ENCODE measurements at regions not wholly inside any gene's neighbourhood (a gene's known extent, or its start where the extent isn't known, plus 50 kb on each side); places are given as distances from the start of the nearest gene placed in this dataset.
"Not testable (repeated sequence)": the region's sequence is repeated elsewhere in the genome, so short reads cannot be mapped to it uniquely, and the experiment has no call there.

DNA sequence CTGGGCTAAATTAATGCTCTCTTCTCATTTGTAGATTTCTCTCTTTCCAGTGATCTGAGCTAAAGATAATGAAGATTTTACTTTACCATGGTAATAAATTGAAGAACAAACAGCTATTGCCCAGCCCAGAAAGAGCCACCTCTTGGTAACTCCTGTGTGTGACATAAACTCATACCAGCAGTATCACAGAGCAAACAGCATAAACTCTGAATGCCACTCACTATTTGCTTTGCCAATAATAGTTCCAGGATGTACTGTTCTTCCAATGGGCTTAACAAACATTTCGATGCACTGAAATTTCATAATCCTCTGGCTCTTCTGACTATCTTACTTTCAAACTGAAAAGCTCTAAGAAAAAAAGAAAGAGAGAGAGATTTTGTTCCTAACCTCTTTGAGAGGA lies 69.8 kb upstream of the RASEF start:
- peak in 1 of 2 donors; percentile 68 for ATAC-seq

DNA sequence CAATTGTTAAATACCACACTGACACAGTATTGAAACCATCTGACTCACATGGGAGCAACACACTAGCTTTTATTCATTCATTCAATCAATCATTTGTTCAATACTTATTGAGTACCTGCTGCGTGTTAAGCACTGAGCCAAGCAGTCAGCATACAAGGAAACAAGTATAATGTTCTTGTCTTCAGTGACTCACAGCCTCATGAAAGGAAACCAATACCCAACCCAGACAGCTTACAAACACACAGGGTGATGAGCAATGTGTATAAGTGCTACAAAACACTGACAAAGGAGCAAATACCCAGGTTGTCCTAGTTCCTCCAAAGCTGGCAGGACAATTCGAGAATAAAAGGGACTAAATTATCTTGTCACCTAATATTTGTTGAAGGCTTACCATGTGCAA lies 67.6 kb upstream of the RASEF start:
- in situ Hi-C loops (cut with MboI; ENCODE audit: low sequenced_read_pairs in 4 of 4): no loop called here

More for the DNA sequence above, 69.8 kb upstream of the RASEF start:
- TF ChIP-seq, protein P1, sequence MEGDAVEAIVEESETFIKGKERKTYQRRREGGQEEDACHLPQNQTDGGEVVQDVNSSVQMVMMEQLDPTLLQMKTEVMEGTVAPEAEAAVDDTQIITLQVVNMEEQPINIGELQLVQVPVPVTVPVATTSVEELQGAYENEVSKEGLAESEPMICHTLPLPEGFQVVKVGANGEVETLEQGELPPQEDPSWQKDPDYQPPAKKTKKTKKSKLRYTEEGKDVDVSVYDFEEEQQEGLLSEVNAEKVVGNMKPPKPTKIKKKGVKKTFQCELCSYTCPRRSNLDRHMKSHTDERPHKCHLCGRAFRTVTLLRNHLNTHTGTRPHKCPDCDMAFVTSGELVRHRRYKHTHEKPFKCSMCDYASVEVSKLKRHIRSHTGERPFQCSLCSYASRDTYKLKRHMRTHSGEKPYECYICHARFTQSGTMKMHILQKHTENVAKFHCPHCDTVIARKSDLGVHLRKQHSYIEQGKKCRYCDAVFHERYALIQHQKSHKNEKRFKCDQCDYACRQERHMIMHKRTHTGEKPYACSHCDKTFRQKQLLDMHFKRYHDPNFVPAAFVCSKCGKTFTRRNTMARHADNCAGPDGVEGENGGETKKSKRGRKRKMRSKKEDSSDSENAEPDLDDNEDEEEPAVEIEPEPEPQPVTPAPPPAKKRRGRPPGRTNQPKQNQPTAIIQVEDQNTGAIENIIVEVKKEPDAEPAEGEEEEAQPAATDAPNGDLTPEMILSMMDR (IDR thresholded peaks at IDR 0.05 in 4 of 5, conservative IDR thresholded peaks at IDR 0.05 in 1 of 5): no peak
- TF ChIP-seq POLR2A (IDR thresholded peaks at IDR 0.05): no peak
- Histone ChIP-seq H3K36me3 (no peaks in the 10 kb centered on the region), H3K27ac (no peak overlapping the region), H3K9me3 (no peaks in the 10 kb centered on the region), H3K27me3 (no peaks in the 10 kb centered on the region), H3K4me3 (no peak overlapping the region), H3K4me1 (peaks cover 0 to 7% of the 10 kb centered on the region in 2 donors)
- intact Hi-C loops (cut with DNase I; ENCODE audit: low total_unique reads) (no loop called here), in situ Hi-C loops (cut with MboI; ENCODE audit: low sequenced_read_pairs in 4 of 4) (no loop called here)
- no peak for DNase-seq

DNA sequence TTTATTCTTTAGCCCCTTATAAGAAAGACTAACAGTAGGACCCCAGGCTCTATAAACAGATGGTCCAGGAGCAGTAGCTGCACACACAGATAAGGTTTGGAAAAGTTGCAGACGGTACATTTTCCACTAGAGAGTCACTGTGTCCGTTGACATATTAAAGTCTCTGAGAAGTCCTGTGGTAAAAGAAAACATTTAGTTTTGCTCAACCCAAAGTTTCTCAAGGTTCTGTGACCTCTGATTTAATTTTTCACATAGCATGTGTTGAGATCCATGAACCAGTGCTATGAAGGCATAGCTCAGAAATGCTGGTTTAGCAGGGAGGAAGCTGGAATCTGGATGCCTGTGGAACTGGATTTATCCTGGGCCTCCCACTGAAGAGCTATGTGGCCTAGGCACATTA lies 62.7 kb upstream of the RASEF start:
- Histone ChIP-seq H3K9me3 (no peaks in the 10 kb centered on the region), H3K4me1 (no peaks in the 10 kb centered on the region), H3K27ac (no peak overlapping the region), H3K36me3 (no peaks in the 10 kb centered on the region), H3K4me3 (no peak overlapping the region), H3K27me3 (no peaks in the 10 kb centered on the region)
- no peak for TF ChIP-seq POLR2A (IDR thresholded peaks at IDR 0.05)
- TF ChIP-seq, protein P1 (IDR thresholded peaks at IDR 0.05 in 4 of 5, conservative IDR thresholded peaks at IDR 0.05 in 1 of 5): no peak
- in situ Hi-C loops (cut with MboI; ENCODE audit: low sequenced_read_pairs in 4 of 4): no loop called here
- no peak for ATAC-seq
- DNase-seq: no peak
- intact Hi-C loops (cut with DNase I; ENCODE audit: low total_unique reads): no loop called here

More for the DNA sequence above, 67.6 kb upstream of the RASEF start:
- no peak overlapping the region for H3K4me3 ChIP-seq
- no peaks in the 10 kb centered on the region for H3K36me3 ChIP-seq
- ATAC-seq: peak in 1 of 2 donors; percentile 81
- TF ChIP-seq POLR2A (IDR thresholded peaks at IDR 0.05): no peak
- TF ChIP-seq, protein P1 (IDR thresholded peaks at IDR 0.05 in 4 of 5, conservative IDR thresholded peaks at IDR 0.05 in 1 of 5): no peak
- H3K27me3 ChIP-seq: no peaks in the 10 kb centered on the region
- no peak for DNase-seq
- no peaks in the 10 kb centered on the region for H3K9me3 ChIP-seq
- H3K27ac ChIP-seq: no peak overlapping the region
- peaks cover 0 to 7% of the 10 kb centered on the region in 2 donors for H3K4me1 ChIP-seq
- intact Hi-C loops (cut with DNase I; ENCODE audit: low total_unique reads): no loop called here

DNA sequence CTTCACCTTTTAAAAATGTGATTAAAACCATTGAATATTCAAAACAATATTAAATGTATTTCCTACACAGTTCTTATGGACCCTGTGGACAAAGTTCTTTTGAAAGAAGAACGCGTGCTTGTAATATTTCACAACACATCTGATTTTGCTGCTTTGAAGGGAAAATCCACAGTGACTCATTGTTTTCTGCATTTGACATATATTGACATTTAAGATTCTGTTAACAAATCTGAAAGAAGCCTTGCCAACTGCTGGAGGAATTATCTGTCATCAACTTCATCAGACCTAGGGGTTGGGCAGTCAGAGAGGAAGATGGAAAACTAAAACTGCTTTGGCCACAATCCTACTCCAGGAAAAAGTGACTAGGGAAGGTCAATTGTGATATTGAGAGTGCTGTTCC lies 56.9 kb upstream of the RASEF start:
- DNase-seq (no peak), ATAC-seq (no peak)
- intact Hi-C loops (cut with DNase I; ENCODE audit: low total_unique reads) (no loop called here), in situ Hi-C loops (cut with MboI; ENCODE audit: low sequenced_read_pairs in 4 of 4) (no loop called here)
- Histone ChIP-seq H3K9me3 (no peaks in the 10 kb centered on the region), H3K27ac (no peak overlapping the region), H3K27me3 (no peaks in the 10 kb centered on the region), H3K4me3 (no peak overlapping the region), H3K4me1 (no peaks in the 10 kb centered on the region), H3K36me3 (no peaks in the 10 kb centered on the region)
- TF ChIP-seq, protein P1 (IDR thresholded peaks at IDR 0.05 in 4 of 5, conservative IDR thresholded peaks at IDR 0.05 in 1 of 5): no peak
- no peak for TF ChIP-seq POLR2A (IDR thresholded peaks at IDR 0.05)

DNA sequence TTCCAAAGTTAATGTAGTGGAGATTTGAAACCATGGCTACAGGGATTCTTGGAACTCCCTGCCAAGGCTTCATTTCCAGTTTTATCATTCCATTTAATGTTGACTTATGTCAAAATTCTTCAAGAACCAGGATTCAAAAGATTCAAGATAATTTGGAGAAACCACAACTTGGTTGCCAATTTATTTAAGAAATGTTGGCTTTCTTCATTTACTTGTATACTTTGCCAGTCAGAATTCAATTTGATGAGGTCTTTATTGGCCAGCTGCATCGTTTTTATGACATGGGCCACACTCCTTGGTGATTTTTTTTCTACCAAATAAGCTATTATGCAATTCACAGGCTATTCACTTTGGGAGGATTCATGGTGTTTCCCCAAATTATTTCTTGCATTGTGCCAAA lies 53.1 kb upstream of the RASEF start:
- in situ Hi-C loops (cut with MboI; ENCODE audit: low sequenced_read_pairs in 4 of 4): no loop called here
- intact Hi-C loops (cut with DNase I; ENCODE audit: low total_unique reads): no loop called here
- H3K27me3 ChIP-seq: no peaks in the 10 kb centered on the region
- no peaks in the 10 kb centered on the region for H3K9me3 ChIP-seq
- no peak overlapping the region for H3K27ac ChIP-seq
- ATAC-seq (no peak), DNase-seq (no peak)
- TF ChIP-seq, protein P1 (IDR thresholded peaks at IDR 0.05 in 4 of 5, conservative IDR thresholded peaks at IDR 0.05 in 1 of 5): no peak
- no peak for TF ChIP-seq POLR2A (IDR thresholded peaks at IDR 0.05)
- no peaks in the 10 kb centered on the region for H3K36me3 ChIP-seq
- H3K4me1 ChIP-seq: no peaks in the 10 kb centered on the region
- no peak overlapping the region for H3K4me3 ChIP-seq

DNA sequence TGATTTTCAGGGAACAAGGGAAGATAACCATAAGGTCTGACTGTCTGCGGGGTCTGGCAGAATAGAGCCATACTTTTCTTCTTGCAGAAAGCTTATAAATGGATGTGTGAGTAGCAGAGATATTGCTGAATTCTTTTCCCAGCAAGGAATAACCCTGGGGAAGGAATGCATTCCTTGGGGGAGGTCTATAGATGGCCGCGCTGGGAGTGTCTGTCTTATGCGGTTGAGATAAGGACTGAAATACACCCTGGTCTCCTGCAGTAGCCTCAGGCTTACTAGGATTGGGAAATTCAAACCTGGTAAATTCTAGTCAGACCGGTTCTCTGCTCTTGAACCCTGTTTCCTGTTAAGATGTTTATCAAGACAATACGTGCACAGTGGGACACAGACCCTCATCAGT lies 50.5 kb upstream of the RASEF start:
- ATAC-seq; H3K4me1 ChIP-seq; H3K4me3 ChIP-seq; H3K27me3 ChIP-seq; intact Hi-C loops (cut with DNase I; ENCODE audit: low total_unique reads); H3K27ac ChIP-seq; H3K9me3 ChIP-seq; DNase-seq; in situ Hi-C loops (cut with MboI; ENCODE audit: low sequenced_read_pairs in 4 of 4); H3K36me3 ChIP-seq: not testable (repeated sequence)

All from gastrocnemius medialis (tissue), 4 donors.